Natural killer cell (primary cell): ENCODE measurements at regions not wholly inside any gene's neighbourhood (a gene's known extent, or its start where the extent isn't known, plus 50 kb on each side); places are given as distances from the start of the nearest gene placed in this dataset.

Experiments used
- ATAC-seq, 3 donors: fragments of 150-1000 bp in 2 of 3; fragments of 200-7000 bp in 1 of 3; cut with Tn5 transposase; 1 replicate in 1 of 3; 2 replicates in 2 of 3; pipeline ENCODE4 v1.10.0; 2021; ENCODE audit warnings: mild to moderate bottlenecking in 2 of 3, moderate library complexity in 2 of 3
- DNase-seq, 2 donors: peaks; one replicate each; pipeline versions ENCODE4 v3.0.0 to v3.0.0-alpha.2; 2013 to 2021; ENCODE audit warnings: mixed read lengths in 1 of 2
- H3K27ac ChIP-seq: one replicate; pipeline ENCODE4 v1.5.1; 2013; ENCODE audit warnings: mild to moderate bottlenecking, low read length
- H3K27me3 ChIP-seq: one replicate; pipeline ENCODE4 v1.6.1; 2013; ENCODE audit warnings: low read length; ENCODE audit not compliant: control insufficient read depth, insufficient read depth
- H3K36me3 ChIP-seq: one replicate; pipeline ENCODE4 v1.6.1; 2013; ENCODE audit warnings: low read length; ENCODE audit not compliant: control insufficient read depth, insufficient read depth
- H3K4me1 ChIP-seq: one replicate; pipeline ENCODE4 v1.6.1; 2013; ENCODE audit warnings: low read length; ENCODE audit not compliant: control insufficient read depth, insufficient read depth
- H3K4me3 ChIP-seq: one replicate; pipeline ENCODE4 v1.5.1; 2013; ENCODE audit warnings: low read length
- H3K9me3 ChIP-seq: one replicate; pipeline ENCODE4 v1.6.1; 2013; ENCODE audit warnings: low read length; ENCODE audit not compliant: control insufficient read depth, insufficient read depth
- H3K27ac Mint-ChIP-seq, 2 donors: one replicate each; pipeline ENCODE4 v1.8.0; 2022; ENCODE audit warnings: mild to moderate bottlenecking in 2 of 2, mixed read lengths in 2 of 2, moderate library complexity in 1 of 2
- H3K27me3 Mint-ChIP-seq, 2 donors: one replicate each; pipeline ENCODE4 v1.8.0; 2022; ENCODE audit warnings: low read depth in 2 of 2, mixed read lengths in 2 of 2
- H3K36me3 Mint-ChIP-seq: one replicate; pipeline ENCODE4 v1.8.0; 2022; ENCODE audit warnings: mixed read lengths
- H3K4me1 Mint-ChIP-seq, 2 donors: one replicate each; pipeline ENCODE4 v1.8.0; 2022; ENCODE audit warnings: mixed read lengths in 2 of 2
- H3K4me3 Mint-ChIP-seq: one replicate; pipeline ENCODE4 v1.8.0; 2022; ENCODE audit warnings: mild to moderate bottlenecking, moderate library complexity, mixed read lengths
- H3K9me3 Mint-ChIP-seq, 2 donors: one replicate each; pipeline ENCODE4 v1.8.0; 2022; ENCODE audit warnings: mixed read lengths in 2 of 2
- WGBS: methylation state at CpG from one replicate; pipeline ENCODE4 v1.1.7; 2013; ENCODE audit warnings: missing lambda C conversion rate; ENCODE audit not compliant: insufficient coverage; 5-methylcytosine and 5-hydroxymethylcytosine counted together
- intact Hi-C: fragments of 100-400 bp; cut with micrococcal nuclease; formaldehyde crosslinking; loops from one replicate; pipeline ENCODE4 v1.14.2; 2022
- TF ChIP-seq, protein P1 (sequence below): fragments of 200-600 bp; IDR thresholded peaks from one replicate; pipeline ENCODE4 v1.8.0; 2022; ENCODE audit warnings: antibody characterized with exemption

DNA sequence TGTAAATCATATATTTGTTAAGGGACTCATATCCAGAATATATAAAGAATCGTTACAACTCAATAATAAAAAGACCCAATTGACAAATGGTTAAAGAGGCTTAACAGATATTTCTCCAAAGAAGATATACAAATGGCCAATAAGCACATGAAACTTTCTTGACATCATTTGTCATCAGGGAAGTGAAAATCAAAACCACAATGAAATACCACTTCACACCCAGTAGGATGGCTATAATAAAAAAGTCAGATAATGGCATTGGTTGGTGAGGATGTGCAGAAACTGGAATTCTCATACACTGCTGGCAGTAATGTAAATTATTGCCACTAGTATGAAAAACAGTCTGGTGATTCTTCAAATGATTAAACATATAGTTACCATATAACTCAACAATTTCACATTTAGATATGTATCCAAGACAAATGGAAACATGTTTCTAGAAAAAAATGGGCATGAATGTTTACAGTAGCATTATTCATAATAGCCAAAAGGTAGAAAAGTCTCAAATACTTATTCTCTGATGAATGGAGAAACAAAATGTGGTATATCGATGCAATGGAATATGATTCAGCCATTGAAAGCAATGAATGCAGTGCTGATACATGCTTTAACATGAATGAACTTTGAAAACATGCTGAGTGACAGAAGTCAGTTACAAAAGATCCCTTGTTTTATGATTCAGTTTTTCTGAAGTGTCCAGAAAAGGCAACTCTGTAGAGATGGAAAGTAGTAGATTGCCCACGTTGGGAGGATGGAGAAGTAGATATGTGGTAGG, 304.6 kb upstream of the ZEB2 start:
- H3K27me3 ChIP-seq: no peaks in the 10 kb centered on the region
- no peak overlapping the region for H3K4me3 Mint-ChIP-seq
- no peaks in the 10 kb centered on the region for H3K36me3 ChIP-seq
- no peak overlapping the region for H3K27ac ChIP-seq
- ATAC-seq: no peak
- peaks cover 0 to 6% of the 10 kb centered on the region in 2 donors for H3K4me1 Mint-ChIP-seq
- TF ChIP-seq, protein P1, sequence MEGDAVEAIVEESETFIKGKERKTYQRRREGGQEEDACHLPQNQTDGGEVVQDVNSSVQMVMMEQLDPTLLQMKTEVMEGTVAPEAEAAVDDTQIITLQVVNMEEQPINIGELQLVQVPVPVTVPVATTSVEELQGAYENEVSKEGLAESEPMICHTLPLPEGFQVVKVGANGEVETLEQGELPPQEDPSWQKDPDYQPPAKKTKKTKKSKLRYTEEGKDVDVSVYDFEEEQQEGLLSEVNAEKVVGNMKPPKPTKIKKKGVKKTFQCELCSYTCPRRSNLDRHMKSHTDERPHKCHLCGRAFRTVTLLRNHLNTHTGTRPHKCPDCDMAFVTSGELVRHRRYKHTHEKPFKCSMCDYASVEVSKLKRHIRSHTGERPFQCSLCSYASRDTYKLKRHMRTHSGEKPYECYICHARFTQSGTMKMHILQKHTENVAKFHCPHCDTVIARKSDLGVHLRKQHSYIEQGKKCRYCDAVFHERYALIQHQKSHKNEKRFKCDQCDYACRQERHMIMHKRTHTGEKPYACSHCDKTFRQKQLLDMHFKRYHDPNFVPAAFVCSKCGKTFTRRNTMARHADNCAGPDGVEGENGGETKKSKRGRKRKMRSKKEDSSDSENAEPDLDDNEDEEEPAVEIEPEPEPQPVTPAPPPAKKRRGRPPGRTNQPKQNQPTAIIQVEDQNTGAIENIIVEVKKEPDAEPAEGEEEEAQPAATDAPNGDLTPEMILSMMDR: no peak
- H3K27ac Mint-ChIP-seq: no peak overlapping the region
- peaks cover 0 to 3% of the 10 kb centered on the region in 2 donors for H3K9me3 Mint-ChIP-seq
- intact Hi-C loops: no loop called here
- DNase-seq: no peak
- no peaks in the 10 kb centered on the region for H3K4me1 ChIP-seq
- 92% methylated on average over 2 of the region's 3 CpGs for WGBS
- H3K4me3 ChIP-seq: no peak overlapping the region
- no peaks in the 10 kb centered on the region for H3K9me3 ChIP-seq
- H3K36me3 Mint-ChIP-seq: peaks cover 14% of the 10 kb centered on the region
- peaks cover 0 to 3% of the 10 kb centered on the region in 2 donors for H3K27me3 Mint-ChIP-seq

DNA sequence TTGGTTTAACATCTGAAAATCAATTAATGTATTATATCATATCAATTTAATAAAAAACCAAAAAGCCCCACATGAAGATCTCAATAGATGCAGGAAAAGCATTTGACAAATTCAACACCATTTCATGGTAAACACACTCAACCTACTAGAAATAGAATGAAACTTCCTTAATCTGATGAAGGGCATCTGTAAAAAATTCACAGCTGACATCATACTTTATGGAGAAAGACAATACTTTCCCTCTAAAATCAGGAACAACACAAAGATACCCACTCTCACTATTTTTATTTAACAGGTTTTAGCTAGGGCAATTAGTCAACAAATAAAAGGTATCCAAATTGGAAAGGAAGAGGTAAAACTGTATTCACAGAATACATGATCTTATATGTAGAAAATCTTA, 303.0 kb upstream of the ZEB2 start:
- H3K27ac Mint-ChIP-seq: no peak overlapping the region
- peaks cover 14% of the 10 kb centered on the region for H3K36me3 Mint-ChIP-seq
- ATAC-seq (no peak), DNase-seq (no peak)
- H3K9me3 Mint-ChIP-seq: peaks cover 0 to 3% of the 10 kb centered on the region in 2 donors
- TF ChIP-seq, protein P1: no peak
- no peaks in the 10 kb centered on the region for H3K27me3 Mint-ChIP-seq
- Histone ChIP-seq H3K27ac (no peak overlapping the region), H3K36me3 (no peaks in the 10 kb centered on the region), H3K4me3 (no peak overlapping the region), H3K9me3 (no peaks in the 10 kb centered on the region), H3K27me3 (no peaks in the 10 kb centered on the region), H3K4me1 (no peaks in the 10 kb centered on the region)
- peaks cover 0 to 6% of the 10 kb centered on the region in 2 donors for H3K4me1 Mint-ChIP-seq
- H3K4me3 Mint-ChIP-seq: no peak overlapping the region
- intact Hi-C loops: no loop called here

DNA sequence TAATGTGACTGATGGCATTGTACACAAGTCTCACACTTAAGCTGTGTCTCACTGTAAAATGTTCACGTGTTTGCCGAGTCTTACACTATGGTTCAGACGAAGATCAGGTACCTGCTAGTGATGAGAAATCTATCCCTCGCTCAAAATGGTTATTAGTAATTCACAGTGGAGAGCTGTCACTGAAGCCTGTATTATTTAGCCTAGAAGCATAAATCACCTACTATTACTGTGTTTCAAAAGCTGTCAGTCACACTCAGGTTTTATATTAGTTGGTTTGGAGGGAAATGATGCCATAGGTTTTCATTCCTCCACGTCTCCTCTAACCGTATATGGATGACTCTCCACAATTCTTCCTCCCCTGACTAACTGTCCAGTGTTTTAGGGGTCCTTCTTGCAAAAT, 292.4 kb upstream of the ZEB2 start:
- Mint-ChIP-seq H3K27ac (no peak overlapping the region), H3K9me3 (no peaks in the 10 kb centered on the region), H3K4me3 (no peak overlapping the region), H3K27me3 (peaks cover 7% of the 10 kb centered on the region in 2 donors), H3K36me3 (no peaks in the 10 kb centered on the region), H3K4me1 (peaks cover 0 to 7% of the 10 kb centered on the region in 2 donors)
- Histone ChIP-seq H3K27me3 (no peaks in the 10 kb centered on the region), H3K4me3 (no peak overlapping the region), H3K27ac (no peak overlapping the region), H3K4me1 (no peaks in the 10 kb centered on the region), H3K36me3 (no peaks in the 10 kb centered on the region), H3K9me3 (no peaks in the 10 kb centered on the region)
- no peak for DNase-seq
- TF ChIP-seq, protein P1: no peak
- 95% methylated on average over 5 of the region's 6 CpGs for WGBS
- ATAC-seq: no peak
- intact Hi-C loops: no loop called here

DNA sequence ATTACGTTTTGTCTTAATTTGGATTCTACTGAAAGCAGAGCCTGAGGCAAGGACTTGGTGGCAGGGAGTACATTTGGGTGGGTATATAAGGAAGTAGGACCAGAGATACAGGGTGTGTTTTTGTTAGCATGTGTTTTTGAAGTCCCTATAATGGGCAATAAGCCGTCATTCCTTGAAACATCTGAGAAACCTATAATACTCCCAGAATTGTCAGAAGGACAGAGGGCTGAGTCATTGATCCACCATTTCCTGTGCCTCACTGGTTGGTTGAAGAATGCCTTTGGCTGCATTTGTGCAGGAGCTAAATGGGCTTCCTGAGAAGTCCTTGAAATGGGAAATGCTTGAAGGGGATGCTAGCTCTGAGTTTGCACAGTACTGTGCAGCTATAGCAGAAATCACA, 281.8 kb upstream of the ZEB2 start:
- TF ChIP-seq, protein P1: no peak
- DNase-seq (no peak), ATAC-seq (no peak)
- no peaks in the 10 kb centered on the region for H3K9me3 ChIP-seq
- H3K36me3 ChIP-seq: no peaks in the 10 kb centered on the region
- H3K27ac Mint-ChIP-seq: no peak overlapping the region
- no peaks in the 10 kb centered on the region for H3K4me1 ChIP-seq
- no peak overlapping the region for H3K4me3 Mint-ChIP-seq
- no peak overlapping the region for H3K4me3 ChIP-seq
- no peak overlapping the region for H3K27ac ChIP-seq
- intact Hi-C loops: no loop called here
- H3K36me3 Mint-ChIP-seq: no peaks in the 10 kb centered on the region
- peaks cover 0 to 7% of the 10 kb centered on the region in 2 donors for H3K4me1 Mint-ChIP-seq
- H3K27me3 Mint-ChIP-seq: peaks cover 0 to 4% of the 10 kb centered on the region in 2 donors
- 66% methylated on average over 2 of the region's 2 CpGs for WGBS
- H3K27me3 ChIP-seq: no peaks in the 10 kb centered on the region
- no peaks in the 10 kb centered on the region for H3K9me3 Mint-ChIP-seq
